OCI-LY1 (cell line): ENCODE measurements at regions not wholly inside any gene's neighbourhood (a gene's known extent, or its start where the extent isn't known, plus 50 kb on each side); places are given as distances from the start of the nearest gene placed in this dataset.

ENCODE experiments used
- EZH2 ChIP-seq: fragments of 200-600 bp; sonication (generic), shearing (Covaris generic); IDR thresholded peaks from 2 replicates; pipeline ENCODE4 v1.8.0; 2017; ENCODE audit warnings: borderline replicate concordance, mixed run types, mild to moderate bottlenecking, antibody characterized with exemption, low read length, moderate library complexity, mixed read lengths
- TF ChIP-seq, protein P1 (sequence below): fragments of 200-600 bp; sonication (generic), shearing (Covaris generic); IDR thresholded peaks from 2 replicates; pipeline ENCODE4 v1.5.1; 2017; ENCODE audit warnings: mild to moderate bottlenecking, antibody characterized with exemption, low read length, moderate library complexity, mixed read lengths

- TF ChIP-seq, protein P1, sequence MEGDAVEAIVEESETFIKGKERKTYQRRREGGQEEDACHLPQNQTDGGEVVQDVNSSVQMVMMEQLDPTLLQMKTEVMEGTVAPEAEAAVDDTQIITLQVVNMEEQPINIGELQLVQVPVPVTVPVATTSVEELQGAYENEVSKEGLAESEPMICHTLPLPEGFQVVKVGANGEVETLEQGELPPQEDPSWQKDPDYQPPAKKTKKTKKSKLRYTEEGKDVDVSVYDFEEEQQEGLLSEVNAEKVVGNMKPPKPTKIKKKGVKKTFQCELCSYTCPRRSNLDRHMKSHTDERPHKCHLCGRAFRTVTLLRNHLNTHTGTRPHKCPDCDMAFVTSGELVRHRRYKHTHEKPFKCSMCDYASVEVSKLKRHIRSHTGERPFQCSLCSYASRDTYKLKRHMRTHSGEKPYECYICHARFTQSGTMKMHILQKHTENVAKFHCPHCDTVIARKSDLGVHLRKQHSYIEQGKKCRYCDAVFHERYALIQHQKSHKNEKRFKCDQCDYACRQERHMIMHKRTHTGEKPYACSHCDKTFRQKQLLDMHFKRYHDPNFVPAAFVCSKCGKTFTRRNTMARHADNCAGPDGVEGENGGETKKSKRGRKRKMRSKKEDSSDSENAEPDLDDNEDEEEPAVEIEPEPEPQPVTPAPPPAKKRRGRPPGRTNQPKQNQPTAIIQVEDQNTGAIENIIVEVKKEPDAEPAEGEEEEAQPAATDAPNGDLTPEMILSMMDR = no peak
- TF ChIP-seq EZH2 = no peak
Measured at GRCh38 chr5:143962201-143962600, 150.2 kb downstream of the HMHB1 start.
